SK-N-SH (cell line): ENCODE measurements at regions not wholly inside any gene's neighbourhood (a gene's known extent, or its start where the extent isn't known, plus 50 kb on each side); places are given as distances from the start of the nearest gene placed in this dataset.

Experiments
- CTCF ChIA-PET: fragments of 300-600, 350-600 bp; formaldehyde crosslinking; extraction: SDS; loops from one replicate; lab custom pipeline; 2021; lab: Yijun Ruan, JAX
- POLR2A ChIA-PET: fragments of 350-600 bp; sonication (Branson Sonifier 250); formaldehyde crosslinking; extraction: SDS; loops from one replicate; lab custom pipeline; 2020; ENCODE audit warnings: antibody characterized with exemption, inconsistent platforms; lab: Yijun Ruan, JAX
- DNase-seq: peaks from one replicate; pipeline ENCODE4 v3.0.0; 2012
- H2AFZ ChIP-seq: fragments of 200-600 bp; sonication (generic); 2 replicates; pipeline ENCODE4 v1.8.1; 2016; ENCODE audit warnings: antibody characterized with exemption, mild to moderate bottlenecking, low read depth
- H3F3A ChIP-seq: fragments of 200-600 bp; sonication (generic); replicated peaks from 2 replicates; pipeline ENCODE3; 2016; ENCODE audit warnings: antibody characterized with exemption, mild to moderate bottlenecking; ENCODE audit not compliant: insufficient read depth
- H3K27ac ChIP-seq, 2 experiments: fragments of 200-500 bp in 1 of 2; fragments of 200-600 bp in 1 of 2; sonication (Bioruptor generic) in 1 of 2; sonication (generic), shearing (Covaris generic) in 1 of 2; 2 replicates each; pipeline versions ENCODE4 v1.5.1 to v1.6.1; 2014 to 2016; ENCODE audit warnings: low read depth in 2 of 2, inconsistent platforms in 1 of 2, low read length in 1 of 2, mild to moderate bottlenecking in 1 of 2, mixed read lengths in 1 of 2
- H3K27me3 ChIP-seq: fragments of 200-600 bp; sonication (generic), shearing (Covaris generic); 2 replicates; pipeline ENCODE4 v1.6.1; 2016; ENCODE audit warnings: mixed run types; ENCODE audit not compliant: insufficient read depth
- H3K36me3 ChIP-seq, 2 experiments: fragments of 200-500 bp in 1 of 2; fragments of 200-600 bp in 1 of 2; sonication (Bioruptor generic) in 1 of 2; sonication (generic) in 1 of 2; replicated peaks in 1 of 2; 2 replicates each; pipeline versions ENCODE3 to v1.5.1; 2014 to 2016; ENCODE audit warnings: low read length in 1 of 2, mild to moderate bottlenecking in 1 of 2; ENCODE audit not compliant: insufficient read depth in 2 of 2, control insufficient read depth in 1 of 2
- H3K4me1 ChIP-seq, 2 experiments: fragments of 200-500 bp in 1 of 2; fragments of 200-600 bp in 1 of 2; sonication (Bioruptor generic) in 1 of 2; sonication (generic), shearing (Covaris generic) in 1 of 2; 2 replicates each; pipeline versions ENCODE4 v1.5.1 to v1.6.1; 2014 to 2016; ENCODE audit warnings: low read depth in 1 of 2, low read length in 1 of 2, mixed run types in 1 of 2; ENCODE audit not compliant: insufficient read depth in 2 of 2, control insufficient read depth in 1 of 2
- H3K4me2 ChIP-seq: fragments of 200-600 bp; sonication (generic), shearing (Covaris generic); 2 replicates; pipeline ENCODE4 v1.6.1; 2017; ENCODE audit warnings: mixed run types
- H3K4me3 ChIP-seq, 2 experiments: fragments of 200-500 bp in 1 of 2; fragments of 200-600 bp in 1 of 2; sonication (Bioruptor generic) in 1 of 2; sonication (generic), shearing (Covaris generic) in 1 of 2; 2 replicates each; pipeline versions ENCODE4 v1.5.1 to v1.8.1; 2014 to 2016; ENCODE audit warnings: low read depth in 2 of 2, inconsistent platforms in 1 of 2, low read length in 1 of 2, mild to moderate bottlenecking in 1 of 2, mixed read lengths in 1 of 2, moderate library complexity in 1 of 2
- H3K79me2 ChIP-seq: fragments of 200-600 bp; sonication (generic); 2 replicates; pipeline ENCODE4 v1.8.1; 2017; ENCODE audit warnings: mild to moderate bottlenecking; ENCODE audit not compliant: insufficient read depth
- H3K9ac ChIP-seq: fragments of 200-600 bp; sonication (generic); 2 replicates; pipeline ENCODE4 v1.6.1; 2017; ENCODE audit warnings: mixed run types
- H3K9me2 ChIP-seq: fragments of 200-600 bp; sonication (generic); 2 replicates; pipeline ENCODE4 v1.6.1; 2017; ENCODE audit warnings: mixed run types
- H3K9me3 ChIP-seq: fragments of 200-600 bp; sonication (generic); 2 replicates; pipeline ENCODE4 v1.6.1; 2017; ENCODE audit warnings: mixed run types, mild to moderate bottlenecking, moderate library complexity
- H4K20me1 ChIP-seq: fragments of 200-600 bp; sonication (generic); 2 replicates; pipeline ENCODE4 v1.6.1; 2017; ENCODE audit warnings: mild to moderate bottlenecking, mixed run types; ENCODE audit not compliant: insufficient read depth
- CHD2 ChIP-seq: fragments of 150-350 bp; IDR thresholded peaks from 2 replicates; pipeline ENCODE4 v1.6.1; 2018; ENCODE audit warnings: low read length; ENCODE audit not compliant: partially characterized antibody
- EZH2phosphoT487 ChIP-seq: fragments of 200-600 bp; sonication (generic); IDR thresholded peaks from 2 replicates; pipeline ENCODE4 v1.6.1; 2017; ENCODE audit warnings: low read depth, mixed run types, mild to moderate bottlenecking, antibody characterized with exemption, moderate library complexity, borderline replicate concordance
- FOSL2 ChIP-seq: IDR thresholded peaks from 2 replicates; pipeline ENCODE4 v1.4.0; 2012; ENCODE audit warnings: low read depth, mild to moderate bottlenecking, moderate library complexity, borderline replicate concordance
- FOXJ3 ChIP-seq: sonication (generic); formaldehyde crosslinking; IDR thresholded peaks from 2 replicates; pipeline ENCODE4 v1.5.1; 2020; ENCODE audit warnings: mild to moderate bottlenecking, missing genetic modification reagents
- FOXM1 ChIP-seq: IDR thresholded peaks from 2 replicates; pipeline ENCODE4 v1.4.0; 2012; ENCODE audit warnings: low read depth, mild to moderate bottlenecking
- GATA2 ChIP-seq: sonication (generic); formaldehyde crosslinking; IDR thresholded peaks from 2 replicates; pipeline ENCODE4 v1.5.0; 2020; ENCODE audit warnings: mild to moderate bottlenecking, missing genetic modification reagents
- JUND ChIP-seq: IDR thresholded peaks from 2 replicates; pipeline ENCODE4 v1.4.0; 2012
- NFIC ChIP-seq: IDR thresholded peaks from 2 replicates; pipeline ENCODE4 v1.4.0; 2012; ENCODE audit warnings: borderline replicate concordance
- POLR2AphosphoS5 ChIP-seq: IDR thresholded peaks from 2 replicates; pipeline ENCODE4 v1.6.1; 2012; ENCODE audit warnings: low read depth, low read length
- REST ChIP-seq: IDR thresholded peaks from 2 replicates; pipeline ENCODE4 v1.6.1; 2012; ENCODE audit warnings: mild to moderate bottlenecking, low read depth, low read length, moderate library complexity
- RFX5 ChIP-seq: IDR thresholded peaks from 2 replicates; pipeline ENCODE4 v1.6.1; 2012; ENCODE audit warnings: mild to moderate bottlenecking, improper control_type of control experiment, low read length
- SIN3A ChIP-seq: IDR thresholded peaks from 2 replicates; pipeline ENCODE4 v1.6.1; 2012; ENCODE audit warnings: low read depth, mild to moderate bottlenecking, low read length, moderate library complexity, borderline replicate concordance
- SMC3 ChIP-seq: IDR thresholded peaks from 2 replicates; pipeline ENCODE4 v1.6.1; 2012; ENCODE audit warnings: low read depth, low read length, improper control_type of control experiment
- TEAD4 ChIP-seq: IDR thresholded peaks from 2 replicates; pipeline ENCODE4 v1.4.0; 2012; ENCODE audit warnings: mild to moderate bottlenecking, borderline replicate concordance; ENCODE audit not compliant: insufficient read depth
- WGBS: methylation state at CpG from one replicate; pipeline ENCODE4 v1.1.6; 2017; ENCODE audit warnings: low lambda C conversion rate; 5-methylcytosine and 5-hydroxymethylcytosine counted together
- TF ChIP-seq, protein P1 (sequence below): IDR thresholded peaks from 2 replicates; pipeline ENCODE4; 2012
- TF ChIP-seq, protein P2 (sequence below): fragments of 150-350 bp; IDR thresholded peaks from 2 replicates; pipeline ENCODE4 v1.6.1; 2016; ENCODE audit warnings: mild to moderate bottlenecking, low read depth, low read length
- TF ChIP-seq, protein P3 (sequence below): fragments of 200-600 bp; sonication (generic); IDR thresholded peaks from 2 replicates; pipeline ENCODE4 v1.6.1; 2017; ENCODE audit warnings: antibody characterized with exemption, mild to moderate bottlenecking, moderate library complexity

DNA sequence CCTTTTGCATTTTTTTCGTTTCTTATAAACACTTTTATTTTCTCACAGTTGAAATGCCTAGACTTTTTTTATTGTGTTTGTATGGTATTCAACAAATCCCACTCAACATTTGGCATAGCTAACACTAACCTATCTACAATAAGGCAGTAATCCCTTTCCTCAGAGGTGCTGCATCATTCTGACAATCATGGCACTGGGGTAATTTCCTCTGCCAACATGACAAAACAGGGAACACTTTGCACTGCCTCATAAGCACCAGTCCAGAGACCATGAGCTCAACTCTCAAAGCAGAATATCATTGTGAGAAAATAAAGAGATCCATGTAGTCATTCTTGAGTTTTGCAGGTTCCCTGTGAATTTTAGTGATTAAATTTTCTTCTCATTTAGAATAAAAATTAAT, 183.8 kb upstream of the INTU start:
- DNase-seq = no peak
- Histone ChIP-seq H3K4me2 (no peak overlapping the region), H3K4me3 (no peak overlapping the region), H4K20me1 (no peaks in the 10 kb centered on the region), H3K27ac (no peak overlapping the region), H3K9me3 (no peaks in the 10 kb centered on the region), H2AFZ (no peak overlapping the region), H3F3A (no peaks in the 10 kb centered on the region), H3K36me3 (no peaks in the 10 kb centered on the region), H3K9ac (no peak overlapping the region), H3K9me2 (no peaks in the 10 kb centered on the region), H3K79me2 (no peaks in the 10 kb centered on the region), H3K27me3 (no peaks in the 10 kb centered on the region), H3K4me1 (no peaks in the 10 kb centered on the region)
- CTCF ChIA-PET = interaction anchor here (1.2 kb wide), 1 partner anchor 9 kb away, joined by 3 read pairs; no protein-coding TSS in a partner anchor
- 11% methylated on average over 1 of the region's 1 CpG for WGBS
- TF ChIP-seq CHD2 = no peak
- TF ChIP-seq GATA2 = no peak
- no peak for TF ChIP-seq TEAD4
- no peak for TF ChIP-seq SIN3A
- TF ChIP-seq REST = no peak
- TF ChIP-seq SMC3 = no peak
- TF ChIP-seq, protein P1, sequence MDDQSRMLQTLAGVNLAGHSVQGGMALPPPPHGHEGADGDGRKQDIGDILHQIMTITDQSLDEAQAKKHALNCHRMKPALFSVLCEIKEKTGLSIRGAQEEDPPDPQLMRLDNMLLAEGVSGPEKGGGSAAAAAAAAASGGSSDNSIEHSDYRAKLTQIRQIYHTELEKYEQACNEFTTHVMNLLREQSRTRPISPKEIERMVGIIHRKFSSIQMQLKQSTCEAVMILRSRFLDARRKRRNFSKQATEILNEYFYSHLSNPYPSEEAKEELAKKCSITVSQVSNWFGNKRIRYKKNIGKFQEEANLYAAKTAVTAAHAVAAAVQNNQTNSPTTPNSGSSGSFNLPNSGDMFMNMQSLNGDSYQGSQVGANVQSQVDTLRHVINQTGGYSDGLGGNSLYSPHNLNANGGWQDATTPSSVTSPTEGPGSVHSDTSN = no peak
- POLR2A ChIA-PET = no interaction called here

DNA sequence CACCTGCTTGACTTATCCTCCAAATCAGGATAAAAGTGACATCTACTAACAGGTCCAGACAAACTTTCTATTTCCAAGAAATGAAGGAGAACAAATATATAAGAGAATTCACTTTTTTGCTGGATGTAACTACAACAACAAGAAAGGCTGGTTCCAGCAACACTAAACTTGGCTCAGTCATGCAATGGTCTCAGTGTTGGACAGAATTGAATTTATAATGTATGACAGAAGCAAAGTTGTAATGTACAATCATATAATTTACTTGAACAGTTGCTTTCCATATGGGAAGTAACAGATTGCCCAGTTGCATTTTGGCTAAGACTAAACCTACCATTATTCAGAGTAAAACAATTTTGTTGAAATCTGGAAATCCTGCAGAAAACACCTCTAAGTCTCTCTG, 183.3 kb upstream of the INTU start:
- Histone ChIP-seq H3K4me1 (no peaks in the 10 kb centered on the region), H3K79me2 (no peaks in the 10 kb centered on the region), H3K9ac (no peak overlapping the region), H3K9me2 (no peaks in the 10 kb centered on the region), H3K4me2 (no peak overlapping the region), H3F3A (no peaks in the 10 kb centered on the region), H3K9me3 (no peaks in the 10 kb centered on the region), H3K4me3 (no peak overlapping the region), H3K27ac (no peak overlapping the region), H4K20me1 (no peaks in the 10 kb centered on the region), H3K36me3 (no peaks in the 10 kb centered on the region), H3K27me3 (no peaks in the 10 kb centered on the region), H2AFZ (no peak overlapping the region)
- ChIA-PET CTCF (no interaction called here), POLR2A (no interaction called here)
- DNase-seq = no peak
- TF ChIP-seq, protein P2, sequence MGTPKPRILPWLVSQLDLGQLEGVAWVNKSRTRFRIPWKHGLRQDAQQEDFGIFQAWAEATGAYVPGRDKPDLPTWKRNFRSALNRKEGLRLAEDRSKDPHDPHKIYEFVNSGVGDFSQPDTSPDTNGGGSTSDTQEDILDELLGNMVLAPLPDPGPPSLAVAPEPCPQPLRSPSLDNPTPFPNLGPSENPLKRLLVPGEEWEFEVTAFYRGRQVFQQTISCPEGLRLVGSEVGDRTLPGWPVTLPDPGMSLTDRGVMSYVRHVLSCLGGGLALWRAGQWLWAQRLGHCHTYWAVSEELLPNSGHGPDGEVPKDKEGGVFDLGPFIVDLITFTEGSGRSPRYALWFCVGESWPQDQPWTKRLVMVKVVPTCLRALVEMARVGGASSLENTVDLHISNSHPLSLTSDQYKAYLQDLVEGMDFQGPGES = no peak
- TF ChIP-seq FOSL2 = no peak
- no peak for TF ChIP-seq NFIC
- TF ChIP-seq EZH2phosphoT487 = no peak
- no peak for TF ChIP-seq JUND
- TF ChIP-seq CHD2 = no peak
- TF ChIP-seq, protein P3, sequence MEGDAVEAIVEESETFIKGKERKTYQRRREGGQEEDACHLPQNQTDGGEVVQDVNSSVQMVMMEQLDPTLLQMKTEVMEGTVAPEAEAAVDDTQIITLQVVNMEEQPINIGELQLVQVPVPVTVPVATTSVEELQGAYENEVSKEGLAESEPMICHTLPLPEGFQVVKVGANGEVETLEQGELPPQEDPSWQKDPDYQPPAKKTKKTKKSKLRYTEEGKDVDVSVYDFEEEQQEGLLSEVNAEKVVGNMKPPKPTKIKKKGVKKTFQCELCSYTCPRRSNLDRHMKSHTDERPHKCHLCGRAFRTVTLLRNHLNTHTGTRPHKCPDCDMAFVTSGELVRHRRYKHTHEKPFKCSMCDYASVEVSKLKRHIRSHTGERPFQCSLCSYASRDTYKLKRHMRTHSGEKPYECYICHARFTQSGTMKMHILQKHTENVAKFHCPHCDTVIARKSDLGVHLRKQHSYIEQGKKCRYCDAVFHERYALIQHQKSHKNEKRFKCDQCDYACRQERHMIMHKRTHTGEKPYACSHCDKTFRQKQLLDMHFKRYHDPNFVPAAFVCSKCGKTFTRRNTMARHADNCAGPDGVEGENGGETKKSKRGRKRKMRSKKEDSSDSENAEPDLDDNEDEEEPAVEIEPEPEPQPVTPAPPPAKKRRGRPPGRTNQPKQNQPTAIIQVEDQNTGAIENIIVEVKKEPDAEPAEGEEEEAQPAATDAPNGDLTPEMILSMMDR = no peak
- TF ChIP-seq RFX5 = no peak
- no peak for TF ChIP-seq SMC3
- TF ChIP-seq POLR2AphosphoS5 = no peak
- no peak for TF ChIP-seq FOXM1
- no peak for TF ChIP-seq FOXJ3 (CRISPR knock-in tag)
- TF ChIP-seq REST = no peak
